Neural cell (in vitro differentiated cells): ENCODE measurements at regions not wholly inside any gene's neighbourhood (a gene's known extent, or its start where the extent isn't known, plus 50 kb on each side); places are given as distances from the start of the nearest gene placed in this dataset.

Source experiments
- EP300 ChIP-seq: fragments of 450-650 bp; conservative IDR thresholded peaks from 2 replicates; pipeline ENCODE4 v1.6.1; 2014; ENCODE audit warnings: antibody characterized with exemption, mild to moderate bottlenecking, moderate library complexity; ENCODE audit not compliant: poor library complexity, severe bottlenecking
- EZH2 ChIP-seq: fragments of 200-600, 300-800 bp; shearing (Covaris generic), sonication (generic); IDR thresholded peaks from 2 replicates; pipeline ENCODE4 v1.6.1; 2014; ENCODE audit warnings: antibody characterized with exemption, low read length, borderline replicate concordance, mild to moderate bottlenecking; ENCODE audit not compliant: insufficient read depth, poor library complexity, severe bottlenecking
- MXI1 ChIP-seq: fragments of 450-650 bp; conservative IDR thresholded peaks from 2 replicates; pipeline ENCODE4 v1.6.1; 2014; ENCODE audit warnings: antibody characterized with exemption, mild to moderate bottlenecking; ENCODE audit not compliant: poor library complexity, severe bottlenecking
- POLR2AphosphoS5 ChIP-seq: IDR thresholded peaks from 2 replicates; pipeline ENCODE4 v1.6.1; 2012
- RAD21 ChIP-seq: fragments of 450-650 bp; conservative IDR thresholded peaks from 2 replicates; pipeline ENCODE4 v1.6.1; 2014; ENCODE audit warnings: antibody characterized with exemption, mild to moderate bottlenecking, moderate library complexity
- SMC3 ChIP-seq: fragments of 450-650 bp; conservative IDR thresholded peaks from 2 replicates; pipeline ENCODE4 v1.6.1; 2014; ENCODE audit warnings: antibody characterized with exemption, mild to moderate bottlenecking, moderate library complexity; ENCODE audit not compliant: poor library complexity
- TAF1 ChIP-seq: IDR thresholded peaks from 2 replicates; pipeline ENCODE4 v1.6.1; 2012; ENCODE audit warnings: low read depth
- TF ChIP-seq, protein P1 (sequence below): fragments of 450-650 bp; IDR thresholded peaks from 2 replicates; pipeline ENCODE4 v1.5.1; 2014; ENCODE audit warnings: antibody characterized with exemption, mild to moderate bottlenecking, moderate library complexity; ENCODE audit not compliant: poor library complexity, severe bottlenecking
- TF ChIP-seq, protein P2 (sequence below): IDR thresholded peaks from 2 replicates; pipeline ENCODE4 v1.6.1; 2012; ENCODE audit warnings: borderline replicate concordance

GRCh38 chr5:123810746-123811340 lies 298.9 kb downstream of the CSNK1G3 start:
- TF ChIP-seq, protein P1, sequence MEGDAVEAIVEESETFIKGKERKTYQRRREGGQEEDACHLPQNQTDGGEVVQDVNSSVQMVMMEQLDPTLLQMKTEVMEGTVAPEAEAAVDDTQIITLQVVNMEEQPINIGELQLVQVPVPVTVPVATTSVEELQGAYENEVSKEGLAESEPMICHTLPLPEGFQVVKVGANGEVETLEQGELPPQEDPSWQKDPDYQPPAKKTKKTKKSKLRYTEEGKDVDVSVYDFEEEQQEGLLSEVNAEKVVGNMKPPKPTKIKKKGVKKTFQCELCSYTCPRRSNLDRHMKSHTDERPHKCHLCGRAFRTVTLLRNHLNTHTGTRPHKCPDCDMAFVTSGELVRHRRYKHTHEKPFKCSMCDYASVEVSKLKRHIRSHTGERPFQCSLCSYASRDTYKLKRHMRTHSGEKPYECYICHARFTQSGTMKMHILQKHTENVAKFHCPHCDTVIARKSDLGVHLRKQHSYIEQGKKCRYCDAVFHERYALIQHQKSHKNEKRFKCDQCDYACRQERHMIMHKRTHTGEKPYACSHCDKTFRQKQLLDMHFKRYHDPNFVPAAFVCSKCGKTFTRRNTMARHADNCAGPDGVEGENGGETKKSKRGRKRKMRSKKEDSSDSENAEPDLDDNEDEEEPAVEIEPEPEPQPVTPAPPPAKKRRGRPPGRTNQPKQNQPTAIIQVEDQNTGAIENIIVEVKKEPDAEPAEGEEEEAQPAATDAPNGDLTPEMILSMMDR = no peak
- TF ChIP-seq RAD21 (peak; percentile 9), POLR2AphosphoS5 (peak; percentile 35), EP300 (peak; percentile 70), EZH2 (no peak), SMC3 (peak; percentile 18), TAF1 (no peak), MXI1 (no peak)
- TF ChIP-seq, protein P2, sequence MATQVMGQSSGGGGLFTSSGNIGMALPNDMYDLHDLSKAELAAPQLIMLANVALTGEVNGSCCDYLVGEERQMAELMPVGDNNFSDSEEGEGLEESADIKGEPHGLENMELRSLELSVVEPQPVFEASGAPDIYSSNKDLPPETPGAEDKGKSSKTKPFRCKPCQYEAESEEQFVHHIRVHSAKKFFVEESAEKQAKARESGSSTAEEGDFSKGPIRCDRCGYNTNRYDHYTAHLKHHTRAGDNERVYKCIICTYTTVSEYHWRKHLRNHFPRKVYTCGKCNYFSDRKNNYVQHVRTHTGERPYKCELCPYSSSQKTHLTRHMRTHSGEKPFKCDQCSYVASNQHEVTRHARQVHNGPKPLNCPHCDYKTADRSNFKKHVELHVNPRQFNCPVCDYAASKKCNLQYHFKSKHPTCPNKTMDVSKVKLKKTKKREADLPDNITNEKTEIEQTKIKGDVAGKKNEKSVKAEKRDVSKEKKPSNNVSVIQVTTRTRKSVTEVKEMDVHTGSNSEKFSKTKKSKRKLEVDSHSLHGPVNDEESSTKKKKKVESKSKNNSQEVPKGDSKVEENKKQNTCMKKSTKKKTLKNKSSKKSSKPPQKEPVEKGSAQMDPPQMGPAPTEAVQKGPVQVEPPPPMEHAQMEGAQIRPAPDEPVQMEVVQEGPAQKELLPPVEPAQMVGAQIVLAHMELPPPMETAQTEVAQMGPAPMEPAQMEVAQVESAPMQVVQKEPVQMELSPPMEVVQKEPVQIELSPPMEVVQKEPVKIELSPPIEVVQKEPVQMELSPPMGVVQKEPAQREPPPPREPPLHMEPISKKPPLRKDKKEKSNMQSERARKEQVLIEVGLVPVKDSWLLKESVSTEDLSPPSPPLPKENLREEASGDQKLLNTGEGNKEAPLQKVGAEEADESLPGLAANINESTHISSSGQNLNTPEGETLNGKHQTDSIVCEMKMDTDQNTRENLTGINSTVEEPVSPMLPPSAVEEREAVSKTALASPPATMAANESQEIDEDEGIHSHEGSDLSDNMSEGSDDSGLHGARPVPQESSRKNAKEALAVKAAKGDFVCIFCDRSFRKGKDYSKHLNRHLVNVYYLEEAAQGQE = no peak
